GM18909 (cell line): ENCODE measurements at regions not wholly inside any gene's neighbourhood (a gene's known extent, or its start where the extent isn't known, plus 50 kb on each side); places are given as distances from the start of the nearest gene placed in this dataset.

ENCODE experiments used
- ATAC-seq: cut with Tn5 transposase; IDR thresholded peaks from one replicate; pipeline ENCODE4 v1.9.1; 2021; ENCODE audit warnings: mild to moderate bottlenecking; ENCODE audit not compliant: unreplicated experiment, poor library complexity

DNA sequence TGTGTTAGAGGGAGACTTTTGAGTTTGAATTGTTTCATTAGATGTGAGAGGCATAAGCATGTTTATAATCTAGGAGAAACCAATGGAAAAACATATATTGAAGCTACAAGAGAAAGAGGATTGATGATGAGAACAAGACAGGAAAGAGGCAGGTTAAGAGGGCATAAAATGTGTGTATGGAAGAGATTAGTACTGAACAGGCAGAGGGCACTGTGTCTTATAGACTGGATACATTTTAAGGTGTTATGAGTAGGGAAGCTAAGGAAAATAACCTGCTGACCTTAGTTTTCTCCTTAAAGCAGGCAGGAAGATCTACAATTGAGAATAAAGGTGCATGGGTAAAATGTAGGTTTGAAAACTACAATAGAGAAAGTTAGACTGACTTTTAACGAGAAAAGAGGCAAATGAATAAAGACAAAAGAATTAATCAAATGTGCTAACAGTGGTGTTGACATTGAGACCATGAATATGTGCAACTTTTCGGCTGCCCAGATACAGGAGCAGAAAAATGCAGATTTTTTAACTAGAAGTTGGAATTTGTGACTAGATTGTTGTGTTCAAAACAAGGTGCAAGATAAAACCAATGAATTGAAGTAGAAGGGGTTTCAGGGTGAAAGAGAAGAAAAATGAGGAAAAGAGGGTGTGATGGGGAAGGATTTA, 846.3 kb downstream of the HACE1 start:
- no peak for ATAC-seq

DNA sequence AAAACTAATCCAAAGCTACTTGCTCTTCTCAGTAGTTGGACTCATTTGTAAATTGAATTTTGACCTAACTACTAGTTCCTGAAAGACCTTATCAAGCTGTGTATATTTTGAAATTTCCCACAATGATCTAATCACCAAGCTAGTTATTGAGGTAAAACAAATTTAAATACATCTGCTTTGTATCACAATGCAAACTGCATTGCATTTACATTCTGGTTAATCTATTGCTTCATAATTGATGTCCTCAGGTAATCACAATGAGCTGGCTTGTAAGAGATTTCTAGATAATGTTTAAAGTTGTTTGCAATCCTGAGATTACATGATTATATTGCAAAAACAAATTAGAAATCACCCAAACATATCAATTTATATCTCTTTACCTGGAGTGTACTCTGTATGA, 848.8 kb downstream of the HACE1 start:
- ATAC-seq: no peak

DNA sequence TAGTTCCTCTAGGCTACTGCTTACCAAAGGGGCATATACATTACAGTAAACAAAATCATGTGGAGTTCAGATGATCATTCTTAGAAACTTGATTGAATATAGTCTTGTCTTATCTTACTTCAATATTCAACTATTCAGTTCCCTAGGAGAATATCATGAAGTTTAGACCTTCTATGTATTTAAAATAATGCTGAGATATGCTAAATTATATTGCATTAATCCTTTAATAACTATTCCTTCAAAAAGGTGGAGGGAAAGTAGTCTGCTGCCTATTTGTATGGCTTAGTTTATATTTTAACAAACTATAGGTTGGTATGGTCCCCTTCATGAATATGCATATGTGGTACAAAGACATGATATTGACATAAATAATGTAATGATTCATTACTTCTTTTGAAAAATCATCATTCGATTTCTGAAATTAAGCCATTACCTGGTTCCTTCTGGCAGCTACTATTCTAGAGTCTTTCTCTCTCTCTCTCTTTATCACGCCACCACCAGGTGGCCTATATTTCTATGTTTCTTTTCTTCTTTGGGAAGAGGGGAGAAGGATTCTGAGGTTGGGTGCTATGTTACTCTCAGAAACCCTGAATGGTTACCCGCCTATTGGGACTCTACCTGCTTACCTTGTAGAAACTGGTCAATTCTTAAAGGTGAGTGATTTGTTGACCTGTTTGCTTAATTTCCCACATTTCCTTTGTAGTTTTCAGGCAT, 855.8 kb downstream of the HACE1 start:
- ATAC-seq: no peak

DNA sequence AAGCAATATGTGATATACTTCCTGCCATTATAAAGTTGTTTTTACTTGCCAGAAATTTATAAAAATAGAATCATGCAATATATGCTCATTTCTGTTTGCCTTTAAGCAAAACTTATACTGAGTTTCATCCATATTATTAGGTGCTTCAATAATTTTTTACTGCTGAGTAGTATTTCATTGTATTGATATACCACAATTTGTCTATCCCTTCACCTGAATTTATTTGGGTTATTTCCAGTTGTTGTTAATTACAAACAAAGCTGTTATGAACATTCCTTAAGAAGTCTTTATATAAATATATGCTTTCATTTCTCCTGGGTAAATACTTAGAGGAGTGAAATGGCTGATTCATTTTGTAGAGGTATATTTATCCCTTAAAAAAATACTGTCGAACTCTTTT, 864.1 kb downstream of the HACE1 start:
- no peak for ATAC-seq

DNA sequence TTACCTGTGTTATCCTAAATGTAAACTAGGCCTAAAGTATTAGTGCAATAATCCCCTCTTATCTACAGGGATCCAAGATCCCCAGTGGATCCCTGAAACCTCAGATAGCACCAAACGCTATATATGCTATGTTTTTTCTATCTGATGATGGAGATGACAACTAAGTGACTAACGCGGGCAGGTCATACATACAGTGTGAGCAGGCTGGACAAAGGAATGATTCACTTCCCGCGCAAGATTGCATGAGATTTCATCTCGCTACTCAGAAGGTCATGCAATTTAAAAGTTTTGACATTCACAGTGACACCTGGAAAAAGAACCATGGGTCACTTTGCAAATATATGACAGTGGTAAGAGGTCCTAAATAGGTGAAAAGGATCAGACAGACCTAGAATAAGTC, 875.9 kb downstream of the HACE1 start:
- no peak for ATAC-seq

DNA sequence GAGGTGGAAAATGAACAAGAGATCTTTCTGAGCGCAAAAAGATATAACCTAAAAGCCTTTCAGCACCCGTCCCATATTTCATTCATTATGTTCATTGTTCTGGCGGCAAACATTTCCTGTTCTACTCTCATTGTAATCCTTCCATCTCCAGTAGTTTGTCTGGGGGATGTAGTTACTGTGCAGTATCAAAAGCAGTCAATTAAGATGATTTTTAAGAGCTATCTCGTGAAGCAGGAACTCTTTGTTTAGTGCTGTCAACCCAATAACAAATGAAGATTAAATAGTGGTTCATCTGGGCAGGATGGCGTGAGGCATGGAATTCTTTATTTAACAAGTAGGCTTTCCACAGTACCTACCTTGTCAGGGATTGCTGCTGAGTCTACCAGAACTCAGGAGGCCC, 876.7 kb downstream of the HACE1 start:
- ATAC-seq: no peak

DNA sequence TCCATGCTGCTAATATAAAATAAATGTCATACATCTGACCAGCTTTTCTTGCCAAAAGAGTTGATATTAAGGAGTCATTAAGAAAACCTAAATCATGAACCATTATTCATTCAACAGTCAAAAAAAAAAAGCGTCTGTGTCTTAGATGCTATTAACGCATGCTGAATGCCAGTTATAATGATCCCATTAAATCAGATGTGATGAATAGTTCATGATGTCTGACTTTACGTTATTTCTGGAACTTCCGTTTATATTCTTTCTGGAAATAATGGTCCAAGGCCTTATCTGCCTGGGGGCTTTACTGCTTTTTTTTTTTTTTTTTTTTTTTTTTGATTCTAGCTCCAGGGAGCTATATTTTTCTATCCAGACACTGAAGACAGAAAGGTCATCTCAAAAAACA, 877.1 kb downstream of the HACE1 start:
- no peak for ATAC-seq

DNA sequence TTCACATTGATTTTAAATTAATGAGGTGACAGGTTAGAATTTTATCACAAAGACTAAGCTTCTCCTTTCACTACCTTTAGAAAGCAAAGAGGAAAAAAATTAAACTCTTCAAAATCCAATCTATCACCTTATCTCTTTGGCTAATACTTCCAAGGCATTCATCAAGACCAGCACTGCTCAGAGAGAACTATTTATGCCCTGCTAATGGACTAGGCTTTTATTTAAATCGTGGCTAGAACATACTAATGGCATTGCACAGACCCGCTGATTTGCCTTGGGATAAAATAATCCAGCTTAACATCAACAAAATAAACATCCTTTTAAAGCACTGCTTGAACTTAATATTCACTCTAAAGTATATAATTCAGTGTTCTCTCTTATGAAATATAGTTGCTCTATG, 880.4 kb downstream of the HACE1 start:
- no peak for ATAC-seq

DNA sequence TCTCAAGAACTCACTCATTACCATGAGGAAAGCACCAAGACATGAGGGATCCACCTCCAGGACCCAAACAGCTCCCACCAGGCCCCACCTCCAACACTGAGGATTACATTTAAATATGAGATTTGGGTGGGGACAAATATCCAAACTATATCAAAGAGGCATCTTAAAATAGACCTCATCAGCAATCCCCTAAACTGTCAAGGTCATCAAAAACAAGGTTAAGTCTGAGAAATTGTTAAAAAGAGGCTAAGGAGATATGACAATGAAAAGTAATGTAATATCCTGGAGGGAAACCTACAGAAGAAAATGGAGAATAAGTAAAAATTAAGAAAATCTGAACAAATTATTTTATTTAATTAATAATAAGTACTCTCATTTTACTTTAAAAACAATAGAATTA, 922.3 kb downstream of the HACE1 start:
- ATAC-seq: no peak

DNA sequence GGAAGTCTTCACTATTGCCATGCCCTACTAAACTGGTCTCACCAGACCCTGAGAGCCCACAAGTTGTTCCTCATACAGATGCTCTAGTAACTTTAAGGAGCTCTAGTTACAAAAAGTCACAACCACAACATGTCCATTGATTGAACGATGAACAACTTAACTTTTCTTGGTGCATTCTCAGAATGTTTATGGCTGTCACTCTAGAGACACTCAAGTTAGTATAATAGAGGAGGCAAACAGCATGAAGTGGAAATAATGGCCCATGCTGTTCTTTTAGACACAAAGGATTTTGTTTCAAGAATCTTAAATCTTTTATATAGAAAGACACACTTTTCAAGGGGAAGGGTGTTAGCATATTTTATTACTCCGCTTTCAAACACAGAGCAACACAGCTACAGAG, 934.4 kb downstream of the HACE1 start:
- no peak for ATAC-seq

DNA sequence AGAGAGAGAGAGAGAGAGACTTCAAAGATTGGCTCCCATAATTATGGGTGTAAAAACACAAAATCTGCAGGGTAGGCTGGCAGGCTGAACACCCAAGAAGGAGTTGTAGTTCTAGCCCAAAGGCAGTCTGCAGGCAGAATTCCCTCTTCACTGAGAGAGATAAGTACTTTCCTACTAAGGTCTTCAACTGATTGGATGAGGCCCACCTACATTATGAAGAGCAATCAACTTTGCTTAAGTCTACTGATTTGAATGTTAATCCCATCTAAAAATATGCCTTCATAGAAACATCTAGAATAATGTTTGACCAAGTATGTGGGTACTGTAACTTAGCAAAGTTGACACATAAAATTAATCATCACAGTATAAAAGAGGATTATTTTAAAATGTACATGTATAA, 949.7 kb downstream of the HACE1 start:
- no peak for ATAC-seq

DNA sequence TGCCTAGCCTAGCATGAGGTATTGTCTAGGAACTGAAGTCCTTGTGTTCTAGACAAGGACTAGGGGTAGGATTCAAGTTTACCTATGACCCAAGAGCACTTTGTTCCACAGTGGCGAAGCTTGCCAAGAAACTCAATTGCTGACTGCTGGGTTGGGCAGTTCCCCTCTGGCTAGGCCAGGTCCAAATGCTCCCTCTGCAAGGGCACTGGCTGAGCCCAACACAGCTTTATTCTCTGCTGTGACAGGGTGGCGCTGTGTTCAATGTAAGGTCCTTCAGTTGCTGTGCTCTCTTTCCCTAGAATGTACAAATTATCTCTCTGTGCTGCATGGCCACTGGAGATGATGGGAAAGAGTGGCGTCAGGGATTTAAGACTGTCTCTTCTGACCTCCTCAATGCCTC, 950.8 kb downstream of the HACE1 start:
- ATAC-seq: no peak

DNA sequence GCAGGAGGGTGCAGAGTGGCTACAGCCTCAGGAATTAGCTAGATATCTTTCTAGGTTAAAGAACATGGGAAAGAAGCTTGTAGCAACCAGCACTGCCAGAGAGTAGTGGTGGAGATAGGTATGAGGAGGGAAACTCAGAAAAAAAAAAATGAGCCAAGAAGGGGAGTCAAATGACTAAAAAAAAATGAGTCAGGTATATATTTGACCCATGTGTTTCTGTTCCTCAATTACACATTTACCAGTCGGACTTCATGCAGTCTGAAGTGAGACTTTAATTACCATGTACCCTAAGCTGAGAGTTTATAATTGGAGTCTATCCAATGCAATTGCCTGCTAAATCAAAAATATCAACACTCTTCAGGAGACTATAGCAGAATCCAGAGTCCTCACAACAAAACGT, 964.6 kb downstream of the HACE1 start:
- ATAC-seq: no peak

DNA sequence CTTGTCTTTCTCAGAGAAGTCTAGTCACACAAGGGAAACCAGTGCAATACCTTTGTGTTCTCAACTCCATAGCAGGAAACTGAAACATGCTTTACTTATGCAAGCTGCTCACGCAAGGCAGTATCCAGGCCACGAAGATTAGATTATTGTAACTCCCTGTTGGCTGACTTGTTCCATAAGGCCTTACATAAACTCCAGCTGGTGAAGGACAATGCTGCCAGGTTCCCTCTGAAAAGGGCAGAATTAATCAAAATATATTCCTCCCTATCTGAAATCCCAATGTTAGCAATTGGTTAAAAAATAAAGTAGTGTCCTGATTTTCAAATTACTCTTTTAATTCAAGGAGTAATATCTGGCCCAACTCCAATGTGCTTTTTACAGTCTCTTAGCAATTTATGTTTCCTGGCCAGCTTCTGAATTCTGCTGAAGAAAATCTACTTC, 966.6 kb downstream of the HACE1 start:
- ATAC-seq: no peak

DNA sequence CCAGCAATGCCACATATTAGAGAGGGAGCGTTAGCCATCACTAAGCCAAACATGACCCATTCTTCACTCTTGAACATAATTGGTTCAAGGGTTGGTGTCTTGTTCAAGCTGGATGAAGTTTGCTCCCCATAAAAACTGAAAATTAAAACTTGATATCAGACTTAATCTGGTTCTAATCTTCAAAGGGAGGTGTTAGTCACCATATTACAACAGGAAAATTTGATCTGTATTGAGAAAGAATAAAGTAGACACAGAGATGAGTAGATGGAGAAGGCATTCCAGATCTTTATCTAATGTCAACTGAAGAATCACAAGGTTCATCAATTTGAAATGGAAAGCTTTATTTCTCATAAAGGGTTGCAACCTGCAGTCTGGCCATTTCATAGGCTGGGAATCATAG, 972.8 kb downstream of the HACE1 start:
- no peak for ATAC-seq

DNA sequence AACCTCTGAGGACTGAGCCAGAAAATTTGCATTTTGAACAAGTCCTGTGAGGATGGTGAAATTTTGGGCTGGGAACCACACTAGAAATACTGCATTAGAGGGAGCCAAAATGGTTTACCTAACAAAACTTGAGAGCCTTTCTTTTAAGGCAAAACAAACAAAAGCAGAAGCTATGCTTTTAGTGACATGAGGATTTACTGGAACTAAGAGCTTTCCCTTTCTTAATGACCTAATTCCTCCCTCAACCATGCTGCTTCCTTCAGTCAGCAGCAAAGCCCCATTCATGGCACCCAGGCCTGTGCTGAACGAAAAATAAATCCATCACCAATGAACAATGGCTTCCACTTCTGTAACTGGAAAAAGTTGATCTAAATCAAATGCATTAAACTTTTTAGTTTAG, 974.3 kb downstream of the HACE1 start:
- no peak for ATAC-seq

DNA sequence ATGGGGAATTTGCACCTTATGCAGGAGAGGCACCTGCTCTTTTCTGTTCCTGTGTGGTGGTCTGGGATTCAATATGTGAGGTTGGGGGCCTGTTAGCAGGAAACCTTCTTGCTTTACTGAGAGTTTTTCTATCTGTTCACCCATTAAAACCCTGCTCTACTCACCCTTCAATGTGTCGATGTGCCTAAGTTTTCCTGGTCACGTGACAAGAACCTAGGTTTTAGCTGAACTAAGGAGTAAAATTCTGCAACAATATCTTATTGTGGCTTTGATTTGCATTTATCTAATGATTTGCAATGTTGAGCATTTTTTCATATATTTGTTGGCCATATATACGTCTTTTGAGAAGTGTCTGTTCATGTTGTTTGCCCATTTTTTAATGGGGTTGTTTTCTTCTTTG, 979.9 kb downstream of the HACE1 start:
- ATAC-seq: no peak

DNA sequence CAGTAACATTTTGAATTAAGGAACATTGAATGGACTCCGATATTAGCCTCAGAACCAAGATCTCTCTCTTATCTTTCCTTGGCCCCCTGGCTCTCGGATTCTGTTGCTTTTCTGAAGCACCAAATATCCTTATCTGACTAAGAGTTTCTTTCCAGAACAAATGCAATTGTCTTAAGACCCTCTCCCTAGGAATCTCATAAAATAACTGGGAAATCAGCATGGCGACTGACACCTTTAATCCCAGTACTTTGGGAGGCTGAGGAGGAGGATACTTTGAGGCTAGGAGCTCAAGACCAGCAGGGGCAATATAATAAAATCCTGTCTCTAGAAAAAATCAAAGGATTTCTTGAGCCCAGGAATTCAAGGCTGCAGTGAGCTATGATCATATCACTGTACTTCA, 984.5 kb downstream of the HACE1 start:
- ATAC-seq: no peak

DNA sequence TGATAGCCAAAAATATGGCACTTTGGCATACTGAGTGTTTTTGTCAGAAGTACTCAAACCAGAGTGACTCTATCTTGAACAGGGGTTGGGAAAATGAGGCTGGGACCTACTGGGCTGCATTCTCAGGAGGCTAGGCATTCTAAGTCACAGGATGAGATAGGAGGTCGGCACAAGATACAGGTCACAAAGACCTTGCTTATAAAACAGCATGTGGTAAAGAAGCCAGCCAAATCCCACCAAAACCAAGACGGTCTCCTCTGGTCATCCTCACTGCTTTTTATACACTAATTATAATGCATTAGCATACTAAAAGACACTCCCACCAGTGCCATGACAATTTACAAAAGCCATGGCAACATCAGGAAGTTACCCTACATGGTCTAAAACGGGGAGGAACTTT, 985.1 kb downstream of the HACE1 start:
- no peak for ATAC-seq

DNA sequence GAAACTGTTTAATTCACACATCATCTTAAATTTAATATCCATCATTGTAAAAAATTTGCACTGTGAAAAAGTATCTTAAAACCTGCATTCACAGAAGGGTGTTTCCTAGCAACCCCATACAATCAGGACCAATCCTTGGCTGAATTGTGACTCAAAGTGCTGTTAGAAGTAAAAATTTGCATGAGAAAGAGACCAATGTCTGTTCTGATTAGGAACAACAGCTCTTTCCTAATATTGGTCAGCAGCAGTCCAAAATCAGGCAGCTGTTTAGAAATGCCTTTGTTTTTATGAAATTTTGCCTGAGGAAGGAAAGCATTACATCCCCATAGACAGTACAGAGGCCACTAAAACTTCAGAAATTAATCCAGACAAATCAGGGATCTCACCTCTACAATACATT, 987.0 kb downstream of the HACE1 start:
- ATAC-seq: no peak

DNA sequence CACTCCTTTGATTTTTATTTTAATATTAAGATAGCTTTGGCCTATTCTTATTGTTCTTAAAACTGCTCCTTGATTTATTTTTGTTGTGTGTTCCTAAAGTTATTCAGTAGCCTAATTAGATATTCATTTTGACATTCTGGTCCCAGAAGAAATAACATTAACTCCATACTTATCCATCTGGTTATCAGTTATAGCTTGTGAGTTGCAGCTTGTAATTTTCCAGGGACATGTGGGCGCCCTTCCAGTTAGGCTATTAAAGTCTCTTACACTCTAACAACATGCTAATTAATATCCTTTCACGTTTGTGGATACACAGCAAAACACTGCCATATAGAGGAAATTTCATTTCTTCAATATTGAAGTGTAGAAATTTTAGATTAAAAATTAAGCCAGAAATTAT, 987.5 kb downstream of the HACE1 start:
- ATAC-seq: no peak

DNA sequence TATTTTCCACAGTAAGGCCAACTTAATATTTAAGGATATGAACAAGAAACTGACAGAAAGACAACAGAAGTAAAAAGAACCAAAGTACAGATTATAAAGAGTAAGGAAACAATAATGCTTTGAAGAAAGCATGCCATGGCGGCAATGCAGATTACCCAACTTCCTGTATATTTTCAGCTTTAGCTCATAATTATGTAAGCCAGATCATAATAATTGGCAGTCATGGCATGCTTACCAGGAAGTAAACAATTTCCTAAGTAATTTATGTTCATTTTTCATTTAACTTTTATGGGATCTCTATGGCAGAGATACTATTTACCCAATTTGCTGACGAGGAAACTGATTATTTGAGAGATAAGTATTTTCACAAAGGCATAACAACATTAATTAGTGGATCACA, 988.7 kb downstream of the HACE1 start:
- no peak for ATAC-seq
